ENCODE measurements at regions not wholly inside any gene's neighbourhood (a gene's known extent, or its start where the extent isn't known, plus 50 kb on each side); places are given as distances from the start of the nearest gene placed in this dataset.

DNA sequence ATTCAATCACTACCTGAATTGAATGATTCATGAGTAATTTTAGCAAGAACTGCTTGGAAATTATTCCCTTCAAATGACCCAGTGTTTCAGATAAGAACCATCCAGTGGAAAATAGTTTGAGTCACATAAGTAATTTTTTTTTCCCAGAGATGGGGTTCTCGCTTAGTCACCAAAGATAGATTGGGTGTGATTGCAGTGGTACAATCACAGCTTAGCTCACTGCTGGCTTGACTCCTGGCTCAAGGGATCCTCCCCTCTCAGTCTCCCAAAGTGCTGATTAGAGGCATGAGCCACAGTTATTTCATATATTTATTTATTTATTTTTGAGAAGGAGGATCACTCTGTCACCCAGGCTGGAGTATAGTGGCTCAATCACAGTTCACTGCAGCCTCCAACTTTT is 574.5 kb upstream of the ARRDC3 start:
- TF ChIP-seq, protein P1, sequence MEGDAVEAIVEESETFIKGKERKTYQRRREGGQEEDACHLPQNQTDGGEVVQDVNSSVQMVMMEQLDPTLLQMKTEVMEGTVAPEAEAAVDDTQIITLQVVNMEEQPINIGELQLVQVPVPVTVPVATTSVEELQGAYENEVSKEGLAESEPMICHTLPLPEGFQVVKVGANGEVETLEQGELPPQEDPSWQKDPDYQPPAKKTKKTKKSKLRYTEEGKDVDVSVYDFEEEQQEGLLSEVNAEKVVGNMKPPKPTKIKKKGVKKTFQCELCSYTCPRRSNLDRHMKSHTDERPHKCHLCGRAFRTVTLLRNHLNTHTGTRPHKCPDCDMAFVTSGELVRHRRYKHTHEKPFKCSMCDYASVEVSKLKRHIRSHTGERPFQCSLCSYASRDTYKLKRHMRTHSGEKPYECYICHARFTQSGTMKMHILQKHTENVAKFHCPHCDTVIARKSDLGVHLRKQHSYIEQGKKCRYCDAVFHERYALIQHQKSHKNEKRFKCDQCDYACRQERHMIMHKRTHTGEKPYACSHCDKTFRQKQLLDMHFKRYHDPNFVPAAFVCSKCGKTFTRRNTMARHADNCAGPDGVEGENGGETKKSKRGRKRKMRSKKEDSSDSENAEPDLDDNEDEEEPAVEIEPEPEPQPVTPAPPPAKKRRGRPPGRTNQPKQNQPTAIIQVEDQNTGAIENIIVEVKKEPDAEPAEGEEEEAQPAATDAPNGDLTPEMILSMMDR (conservative IDR thresholded peaks at IDR 0.05; ENCODE audit: low read depth in 2 of 2): no peak
- TF ChIP-seq ZNF114 (CRISPR knock-in tag; IDR thresholded peaks at IDR 0.05) (no peak), JUNB (IDR thresholded peaks at IDR 0.05; ENCODE audit: unreplicated experiment) (no peak), EZH2phosphoT487 (IDR thresholded peaks at IDR 0.05; ENCODE audit: unreplicated experiment) (no peak), POLR2AphosphoS5 (IDR thresholded peaks at IDR 0.05; ENCODE audit: low read depth) (no peak), EZH2 (IDR thresholded peaks at IDR 0.05; ENCODE audit: low read depth, unreplicated experiment) (no peak)

Data from GM23338 (cell line).